ENCODE measurements at regions not wholly inside any gene's neighbourhood (a gene's known extent, or its start where the extent isn't known, plus 50 kb on each side); places are given as distances from the start of the nearest gene placed in this dataset.

DNA sequence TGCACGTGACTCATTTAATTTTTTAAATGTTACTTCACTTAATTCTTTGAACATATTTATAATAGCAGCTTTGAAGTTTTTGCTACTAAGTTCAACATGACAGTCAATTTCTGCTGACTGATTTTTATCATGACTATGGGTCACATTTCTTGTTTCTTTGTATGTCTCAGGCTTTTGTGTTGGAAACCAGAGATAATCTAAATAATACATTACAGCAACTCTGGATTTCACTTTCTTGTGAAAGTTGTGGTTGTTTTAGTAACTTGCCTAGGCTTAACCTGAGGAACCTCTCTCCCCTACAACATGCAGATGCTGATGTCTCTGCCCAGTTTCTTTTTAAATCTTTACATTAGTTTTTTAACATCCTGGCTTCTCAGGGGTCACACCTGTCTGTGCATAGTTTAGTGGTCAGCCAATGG, 180.8 kb downstream of the CCDC71L start:
- no peak for FAIRE-seq

DNA sequence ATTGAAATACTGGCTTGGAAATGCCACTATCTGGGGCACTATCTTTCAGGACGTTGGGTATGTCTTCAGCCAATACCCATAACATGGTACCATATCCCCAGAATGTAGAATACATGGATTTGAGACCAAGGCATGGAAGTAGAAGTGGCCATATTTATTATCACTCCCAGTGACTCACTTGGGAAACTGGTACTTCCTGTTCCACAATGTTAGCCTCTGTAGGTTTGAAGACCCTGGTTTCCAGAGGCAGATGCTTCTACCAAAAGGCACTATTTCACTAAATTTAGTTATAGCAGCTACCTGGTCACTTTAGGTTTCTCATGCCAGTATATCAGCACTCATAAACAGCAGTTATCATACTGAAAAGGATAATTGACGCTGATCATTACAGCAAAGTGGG, 184.2 kb downstream of the CCDC71L start:
- FAIRE-seq, result no peak

- FAIRE-seq, result no peak
Observed at GRCh38 chr7:106472741-106473140, 188.0 kb upstream of the NAMPT start.

GRCh38 chr7:106471686-106472440, 187.1 kb upstream of the NAMPT start:
- no peak for FAIRE-seq

DNA sequence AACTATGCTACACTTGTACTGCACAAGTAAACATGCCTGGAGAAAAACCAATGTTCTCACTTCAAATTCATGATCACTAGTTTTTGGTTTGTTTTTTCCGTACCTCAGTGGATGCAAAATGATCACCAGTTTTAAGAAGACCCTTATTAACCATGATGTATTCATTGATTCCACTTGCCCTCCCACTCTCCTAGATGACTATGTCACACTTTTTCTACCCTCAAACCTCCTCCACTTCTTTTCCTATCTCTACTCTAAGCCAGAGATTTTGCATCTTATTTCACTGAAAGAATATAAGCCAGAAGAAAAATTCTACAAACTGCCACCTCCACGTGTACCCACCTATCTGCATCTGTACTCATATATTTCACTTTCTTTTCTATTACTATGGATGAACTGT, 186.2 kb upstream of the NAMPT start:
- no peak for FAIRE-seq

GRCh38 chr7:106466867-106467266, 182.1 kb upstream of the NAMPT start:
- no peak for FAIRE-seq

- no peak for FAIRE-seq
Observed at GRCh38 chr7:106465704-106466468, 181.1 kb upstream of the NAMPT start.

GRCh38 chr7:106464651-106465050, 179.9 kb upstream of the NAMPT start:
- no peak for FAIRE-seq

- FAIRE-seq, result no peak
Observed at GRCh38 chr7:106463851-106464611, 179.2 kb upstream of the NAMPT start.

DNA sequence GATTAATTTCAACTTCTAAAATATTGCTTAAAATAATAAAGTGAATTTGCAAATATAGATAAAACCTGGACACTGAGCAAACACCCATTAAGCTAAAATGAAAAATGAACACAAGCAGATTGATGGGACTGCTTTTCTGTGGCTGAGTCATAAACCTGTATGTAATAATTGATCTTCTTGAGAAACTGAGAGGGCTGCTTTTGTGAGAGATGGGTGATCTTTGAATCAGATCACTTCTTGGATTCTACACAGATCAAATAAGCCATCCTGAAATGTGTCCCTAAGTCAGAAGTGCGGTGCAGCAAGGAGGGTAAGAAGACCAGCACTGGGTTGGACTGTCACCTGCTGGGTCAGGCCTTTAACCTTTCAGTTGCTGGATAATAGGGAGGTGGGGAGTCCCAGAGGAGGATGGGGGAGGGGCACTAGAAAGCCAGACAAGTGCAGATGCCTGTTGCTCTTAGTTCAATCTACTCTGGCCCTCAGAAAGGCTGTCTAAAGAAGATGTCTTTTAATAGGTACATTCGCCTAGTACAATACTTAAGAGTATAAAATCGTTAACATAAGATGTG, 178.2 kb upstream of the NAMPT start:
- FAIRE-seq, result no peak

GRCh38 chr7:106462365-106462859, 177.6 kb upstream of the NAMPT start:
- peak; percentile 63 for FAIRE-seq

GRCh38 chr7:106460792-106461254, 176.0 kb upstream of the NAMPT start:
- FAIRE-seq, result no peak

GRCh38 chr7:106459397-106460072, 174.8 kb upstream of the NAMPT start:
- no peak for FAIRE-seq

- no peak for FAIRE-seq
Observed at GRCh38 chr7:106457678-106458077, 172.9 kb upstream of the NAMPT start.

DNA sequence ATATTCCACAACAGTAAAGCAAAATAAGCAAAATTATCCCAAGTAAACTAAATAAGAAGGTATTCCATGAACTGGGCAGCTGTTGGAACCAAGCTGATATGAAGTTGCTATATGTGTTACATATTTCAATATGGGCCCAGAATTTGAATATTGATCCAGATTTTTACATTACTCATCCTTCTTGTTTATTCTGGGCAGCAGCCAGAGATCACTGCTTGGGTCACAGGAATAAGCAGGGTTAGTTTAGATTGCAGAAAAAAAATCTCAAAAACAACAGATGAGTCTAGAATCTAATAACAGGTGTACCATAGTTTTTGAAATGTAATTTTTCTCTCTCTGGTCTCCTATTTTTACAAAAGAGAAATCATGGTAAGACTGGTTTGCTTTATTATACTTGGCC, 171.5 kb upstream of the NAMPT start:
- no peak for FAIRE-seq

DNA sequence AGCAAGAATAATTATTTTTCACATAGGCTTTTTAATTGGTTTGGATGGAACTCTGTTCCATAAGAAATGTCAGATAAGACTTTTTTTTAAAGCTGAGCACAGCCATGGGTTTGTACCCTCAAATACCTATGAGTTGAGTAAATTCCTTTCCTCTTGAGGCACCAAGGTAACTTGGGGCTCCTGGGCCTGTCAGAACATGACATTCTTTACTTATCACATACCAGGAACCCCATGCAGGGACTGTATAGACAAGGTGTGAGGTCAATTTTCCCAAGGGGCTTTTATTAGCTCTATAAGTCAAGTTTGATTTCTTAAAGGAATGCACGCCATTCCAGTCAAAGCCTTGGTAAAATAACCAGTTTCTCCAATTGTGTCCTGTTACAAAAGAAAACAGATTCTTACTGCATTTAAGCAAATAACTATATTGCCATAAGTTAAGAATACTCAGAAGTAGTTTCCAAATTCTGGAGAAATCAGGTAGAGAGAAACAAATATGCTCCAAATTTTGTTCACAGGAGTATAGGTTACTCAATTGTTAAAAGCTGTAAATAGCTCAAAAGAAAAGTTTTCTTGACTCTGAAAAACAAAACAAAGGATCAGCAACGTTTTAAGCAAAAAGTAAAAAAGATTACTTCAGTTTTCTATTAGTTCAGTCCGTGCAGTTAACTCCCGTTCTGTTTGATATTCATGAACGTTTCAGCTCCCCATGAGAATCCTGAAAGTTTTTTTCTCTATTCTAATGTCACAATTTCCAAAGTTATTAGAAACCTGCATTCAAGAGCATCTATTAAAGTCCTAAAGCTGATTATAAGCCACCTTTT, 167.5 kb upstream of the NAMPT start:
- no peak for FAIRE-seq

DNA sequence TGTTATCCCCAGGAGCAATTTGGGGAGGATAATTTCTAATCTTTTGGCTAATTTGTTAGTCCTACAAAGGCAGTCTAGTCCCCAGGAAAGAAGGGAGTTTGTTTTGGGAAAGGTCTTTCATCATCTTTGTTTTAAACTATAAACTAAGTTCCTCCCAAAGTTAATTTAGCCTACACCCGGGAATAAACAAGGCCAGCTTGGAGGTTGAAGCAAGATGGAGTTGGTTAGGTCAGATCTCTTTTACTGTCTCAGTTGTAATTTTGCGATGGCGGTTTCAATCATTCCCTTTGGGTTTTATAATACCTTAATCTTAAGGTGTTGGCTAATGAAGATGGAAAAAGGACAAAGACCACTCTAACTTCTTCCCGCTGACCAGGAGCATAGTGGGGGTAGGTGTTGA, 166.4 kb upstream of the NAMPT start:
- FAIRE-seq, result no peak

- FAIRE-seq, result no peak
Observed at GRCh38 chr7:106450716-106451115, 165.9 kb upstream of the NAMPT start.

DNA sequence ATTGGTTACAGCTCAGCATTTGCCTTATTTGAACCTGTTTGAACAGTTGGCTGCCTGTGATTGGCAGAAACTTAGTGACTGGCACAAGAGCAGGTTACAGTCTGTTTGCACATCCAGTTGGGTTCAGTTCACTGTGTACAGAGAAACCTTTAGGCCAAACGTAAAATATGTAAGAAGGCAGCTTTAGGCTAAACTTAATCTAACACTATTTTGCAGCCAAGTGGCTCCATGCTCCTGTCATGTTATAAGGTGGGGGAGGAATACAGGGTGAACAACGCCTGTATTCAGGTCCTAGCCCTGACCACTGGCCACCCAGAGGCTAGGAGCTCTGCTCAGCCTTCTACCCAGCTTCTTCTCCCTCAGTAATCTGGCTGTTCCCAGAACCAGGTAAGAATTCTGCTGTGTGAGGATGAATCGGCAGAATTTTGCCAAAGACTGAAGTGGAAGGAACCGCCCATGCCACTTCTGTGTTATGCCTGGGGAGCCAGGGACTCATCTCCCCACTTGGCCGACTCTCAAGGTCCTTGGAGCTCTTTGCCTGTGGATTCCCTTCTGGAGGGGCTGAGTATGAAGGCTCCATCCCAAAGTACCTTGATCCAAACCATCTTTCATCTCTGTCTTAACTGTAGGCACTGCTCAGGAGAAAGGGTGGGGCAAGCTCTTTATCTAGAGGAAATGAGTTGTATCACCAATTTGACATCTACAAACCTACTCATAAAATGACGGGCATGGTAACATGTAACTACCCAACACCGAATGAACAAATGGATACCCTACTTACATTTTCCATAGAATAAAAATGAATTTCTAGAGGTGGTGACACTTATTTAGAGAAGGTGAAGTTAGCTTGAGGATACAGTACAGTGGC, 164.4 kb upstream of the NAMPT start:
- FAIRE-seq, result no peak

DNA sequence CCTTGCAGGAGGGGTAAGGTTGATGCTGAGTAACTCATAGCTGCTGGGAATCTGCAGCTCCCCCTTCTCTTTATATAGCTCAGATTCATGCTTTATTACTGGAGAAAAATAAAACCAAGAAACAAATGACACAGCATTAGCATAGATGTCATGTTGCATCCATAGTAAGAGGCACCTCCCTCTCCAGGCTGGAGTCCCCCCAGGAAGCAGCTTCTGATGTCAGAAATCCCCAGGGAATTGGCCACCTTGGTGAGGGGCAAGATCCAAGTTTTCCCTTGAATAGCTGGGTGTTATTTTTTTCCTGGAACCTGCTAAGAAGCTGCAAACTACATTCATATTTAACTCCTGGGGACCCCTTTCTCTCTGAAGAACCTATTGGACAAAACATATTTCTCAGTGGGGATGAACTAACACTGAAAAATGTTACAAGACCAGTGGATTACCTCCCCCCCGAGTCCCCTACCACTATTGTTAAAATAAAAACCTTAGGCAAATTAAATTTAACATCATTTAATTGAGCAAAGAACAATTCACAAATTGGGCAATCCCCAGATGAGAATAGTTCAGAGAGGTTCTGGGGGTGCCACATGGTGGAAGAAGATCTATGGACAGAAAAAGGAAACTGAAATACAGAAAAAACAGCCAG, 163.7 kb upstream of the NAMPT start:
- no peak for FAIRE-seq
